Right lung (tissue), 2 donors: ENCODE measurements at regions not wholly inside any gene's neighbourhood (a gene's known extent, or its start where the extent isn't known, plus 50 kb on each side); places are given as distances from the start of the nearest gene placed in this dataset.
A peak's percentile ranks its signal among the peaks of the same experiment; 100 is the strongest.

Source experiments
- DNase-seq, 2 donors: peaks; one replicate each; pipeline ENCODE4 v3.0.0-alpha.2; 2013

- no peak for DNase-seq
Observed at GRCh38 chr16:9374061-9374460, 282.6 kb downstream of the HAPSTR1 start.

GRCh38 chr16:9378876-9379275, 287.4 kb downstream of the HAPSTR1 start:
- DNase-seq, result peak in 1 of 2 donors; percentile 22

GRCh38 chr16:9380221-9380620, 288.8 kb downstream of the HAPSTR1 start:
- no peak for DNase-seq

- DNase-seq, result no peak
Observed at GRCh38 chr16:9381399-9381798, 290.0 kb downstream of the HAPSTR1 start.

- DNase-seq, result no peak
Observed at GRCh38 chr16:9381905-9382304, 290.5 kb downstream of the HAPSTR1 start.

GRCh38 chr16:9383281-9383680, 291.8 kb downstream of the HAPSTR1 start:
- no peak for DNase-seq

GRCh38 chr16:9384141-9384540, 292.7 kb downstream of the HAPSTR1 start:
- no peak for DNase-seq

- DNase-seq, result no peak
Observed at GRCh38 chr16:9389543-9390207, 298.2 kb downstream of the HAPSTR1 start.

- DNase-seq, result no peak
Observed at GRCh38 chr16:9392956-9393355, 301.5 kb downstream of the HAPSTR1 start.

GRCh38 chr16:9393591-9393990, 302.1 kb downstream of the HAPSTR1 start:
- no peak for DNase-seq

- no peak for DNase-seq
Observed at GRCh38 chr16:9395958-9396359, 304.5 kb downstream of the HAPSTR1 start.

GRCh38 chr16:9399573-9399972, 308.1 kb downstream of the HAPSTR1 start:
- DNase-seq, result no peak

- DNase-seq, result no peak
Observed at GRCh38 chr16:9401173-9401572, 309.7 kb downstream of the HAPSTR1 start.

- DNase-seq, result no peak
Observed at GRCh38 chr16:9402293-9402860, 310.9 kb downstream of the HAPSTR1 start.

GRCh38 chr16:9404811-9405210, 313.4 kb downstream of the HAPSTR1 start:
- no peak for DNase-seq

GRCh38 chr16:9406038-9406712, 314.7 kb downstream of the HAPSTR1 start:
- no peak for DNase-seq

GRCh38 chr16:9407206-9407758, 315.8 kb downstream of the HAPSTR1 start:
- no peak for DNase-seq

GRCh38 chr16:9408297-9408878, 316.9 kb downstream of the HAPSTR1 start:
- DNase-seq, result no peak

- DNase-seq, result no peak
Observed at GRCh38 chr16:9409560-9410493, 318.4 kb downstream of the HAPSTR1 start.

- no peak for DNase-seq
Observed at GRCh38 chr16:9411426-9411825, 320.0 kb downstream of the HAPSTR1 start.
